GM19023 (cell line): ENCODE measurements at regions not wholly inside any gene's neighbourhood (a gene's known extent, or its start where the extent isn't known, plus 50 kb on each side); places are given as distances from the start of the nearest gene placed in this dataset.

ENCODE experiments used
- ATAC-seq: cut with Tn5 transposase; IDR thresholded peaks from one replicate; pipeline ENCODE4 v1.9.1; 2021; ENCODE audit warnings: mild to moderate bottlenecking, moderate library complexity; ENCODE audit not compliant: unreplicated experiment

- ATAC-seq, result no peak
These were observed 607.3 kb downstream of the NCAM2 start for GRCh38 chr21:21605521-21605920.

- no peak for ATAC-seq
These were observed 607.8 kb downstream of the NCAM2 start for GRCh38 chr21:21606041-21606440.

- no peak for ATAC-seq
These were observed 614.3 kb downstream of the NCAM2 start for GRCh38 chr21:21612466-21612865.

- ATAC-seq, result no peak
These were observed 616.8 kb downstream of the NCAM2 start for GRCh38 chr21:21614966-21615365.

GRCh38 chr21:21622460-21623234 lies 624.4 kb downstream of the NCAM2 start:
- no peak for ATAC-seq

- no peak for ATAC-seq
These were observed 626.5 kb downstream of the NCAM2 start for GRCh38 chr21:21624674-21625073.

- ATAC-seq, result no peak
These were observed 633.8 kb downstream of the NCAM2 start for GRCh38 chr21:21631961-21632360.

GRCh38 chr21:21632926-21633325 lies 634.7 kb downstream of the NCAM2 start:
- ATAC-seq, result no peak

- ATAC-seq, result no peak
These were observed 663.5 kb downstream of the NCAM2 start for GRCh38 chr21:21661741-21662140.

GRCh38 chr21:21662776-21663175 lies 664.6 kb downstream of the NCAM2 start:
- no peak for ATAC-seq

- no peak for ATAC-seq
These were observed 666.7 kb downstream of the NCAM2 start for GRCh38 chr21:21664871-21665270.

GRCh38 chr21:21666689-21667088 lies 668.5 kb downstream of the NCAM2 start:
- ATAC-seq, result no peak

- ATAC-seq, result no peak
These were observed 670.0 kb downstream of the NCAM2 start for GRCh38 chr21:21668198-21668597.

- no peak for ATAC-seq
These were observed 675.8 kb downstream of the NCAM2 start for GRCh38 chr21:21673959-21674358.

GRCh38 chr21:21675601-21676000 lies 677.4 kb downstream of the NCAM2 start:
- no peak for ATAC-seq

GRCh38 chr21:21682172-21682571 lies 684.0 kb downstream of the NCAM2 start:
- ATAC-seq, result no peak

GRCh38 chr21:21688889-21689288 lies 690.7 kb downstream of the NCAM2 start:
- ATAC-seq, result no peak

GRCh38 chr21:21690068-21690665 lies 692.0 kb downstream of the NCAM2 start:
- no peak for ATAC-seq

- ATAC-seq, result no peak
These were observed 714.7 kb downstream of the NCAM2 start for GRCh38 chr21:21712748-21713520.

GRCh38 chr21:21713651-21714180 lies 715.5 kb downstream of the NCAM2 start:
- no peak for ATAC-seq

- no peak for ATAC-seq
These were observed 716.2 kb downstream of the NCAM2 start for GRCh38 chr21:21714426-21714825.
